ENCODE measurements at regions not wholly inside any gene's neighbourhood (a gene's known extent, or its start where the extent isn't known, plus 50 kb on each side); places are given as distances from the start of the nearest gene placed in this dataset.

GRCh38 chr1:222299524-222299923 is 248.4 kb downstream of the HHIPL2 start (continued):
- TF ChIP-seq TEAD4 (CRISPR knock-in tag; IDR thresholded peaks at IDR 0.05) (no peak), ETV6 (CRISPR knock-in tag; IDR thresholded peaks at IDR 0.05) (no peak), ELF4 (CRISPR knock-in tag; IDR thresholded peaks at IDR 0.05; ENCODE audit: low read depth) (no peak)

GRCh38 chr1:222290866-222291265 is 257.0 kb downstream of the HHIPL2 start:
- Mint-ChIP-seq H3K4me1 (peaks cover 7% of the 10 kb centered on the region; the same call in 1 of the 2 replicates), H3K36me3 (no peaks in the 10 kb centered on the region), H3K27me3 (ENCODE audit: low read depth) (no peaks in the 10 kb centered on the region), H3K27ac (no peak overlapping the region), H3K4me3 (no peak overlapping the region), H3K9me3 (peaks cover 10% of the 10 kb centered on the region; the same call in 1 of the 2 replicates)
- CTCF ChIA-PET, result no interaction called here
- ATAC-seq (no peak), DNase-seq (ENCODE audit: low spot score) (no peak)
- POLR2A ChIA-PET, result no interaction called here
- no peak for TF ChIP-seq ZSCAN18 (CRISPR knock-in tag; IDR thresholded peaks at IDR 0.05)
- TF ChIP-seq ATF6 (CRISPR knock-in tag; IDR thresholded peaks at IDR 0.05), result no peak
- TF ChIP-seq ZNF138 (CRISPR knock-in tag; conservative IDR thresholded peaks at IDR 0.05), result no peak
- no peak for TF ChIP-seq ZNF219 (CRISPR knock-in tag; IDR thresholded peaks at IDR 0.05; ENCODE audit: borderline replicate concordance)
- no peak for TF ChIP-seq USF1 (CRISPR knock-in tag; IDR thresholded peaks at IDR 0.05)
- no peak for TF ChIP-seq CREB1 (CRISPR knock-in tag; IDR thresholded peaks at IDR 0.05)

- H3K9me3 Mint-ChIP-seq, result peaks cover 7% of the 10 kb centered on the region; the same call in 1 of the 2 replicates
- no peak overlapping the region for H3K4me3 Mint-ChIP-seq
- ChIA-PET CTCF (no interaction called here), POLR2A (no interaction called here)
- H3K27me3 Mint-ChIP-seq (ENCODE audit: low read depth), result no peaks in the 10 kb centered on the region
- no peaks in the 10 kb centered on the region for H3K36me3 Mint-ChIP-seq
- ATAC-seq, result no peak
- peaks cover 7% of the 10 kb centered on the region; the same call in 1 of the 2 replicates for H3K4me1 Mint-ChIP-seq
- no peak for DNase-seq (ENCODE audit: low spot score)
- no peak for TF ChIP-seq ZNF138 (CRISPR knock-in tag; conservative IDR thresholded peaks at IDR 0.05)
- no peak for TF ChIP-seq ZNF317 (CRISPR knock-in tag; IDR thresholded peaks at IDR 0.05; ENCODE audit: borderline replicate concordance, low read depth)
- no peak for TF ChIP-seq NR1H2 (CRISPR knock-in tag; IDR thresholded peaks at IDR 0.05)
- TF ChIP-seq ZNF396 (CRISPR knock-in tag; IDR thresholded peaks at IDR 0.05; ENCODE audit: borderline replicate concordance), result no peak
- no peak for TF ChIP-seq HMGA2 (CRISPR knock-in tag; IDR thresholded peaks at IDR 0.05)
- TF ChIP-seq SP1 (CRISPR knock-in tag; conservative IDR thresholded peaks at IDR 0.05), result no peak
- no peak for TF ChIP-seq SMAD3 (CRISPR knock-in tag; IDR thresholded peaks at IDR 0.05; ENCODE audit: borderline replicate concordance)
- TF ChIP-seq ZBTB21 (CRISPR knock-in tag; IDR thresholded peaks at IDR 0.05; ENCODE audit: borderline replicate concordance), result no peak
- no peak for TF ChIP-seq RORB (CRISPR knock-in tag; IDR thresholded peaks at IDR 0.05)
- TF ChIP-seq RELA (CRISPR knock-in tag; IDR thresholded peaks at IDR 0.05; ENCODE audit: borderline replicate concordance), result no peak
- TF ChIP-seq EMX1 (CRISPR knock-in tag; IDR thresholded peaks at IDR 0.05), result no peak
- no peak for TF ChIP-seq NFE2L1 (CRISPR knock-in tag; IDR thresholded peaks at IDR 0.05)
- TF ChIP-seq ZNF512 (CRISPR knock-in tag; IDR thresholded peaks at IDR 0.05; ENCODE audit: borderline replicate concordance), result no peak
- TF ChIP-seq MYBL2 (CRISPR knock-in tag; IDR thresholded peaks at IDR 0.05), result no peak
- TF ChIP-seq FOXJ3 (CRISPR knock-in tag; IDR thresholded peaks at IDR 0.05; ENCODE audit: borderline replicate concordance), result no peak
- H3K27ac Mint-ChIP-seq, result no peak overlapping the region; the same call in 1 of the 2 replicates
Observed at GRCh38 chr1:222288053-222288452, 259.9 kb downstream of the HHIPL2 start.

All from WTC11 (cell line).